ENCODE measurements at regions not wholly inside any gene's neighbourhood (a gene's known extent, or its start where the extent isn't known, plus 50 kb on each side); places are given as distances from the start of the nearest gene placed in this dataset.

DNA sequence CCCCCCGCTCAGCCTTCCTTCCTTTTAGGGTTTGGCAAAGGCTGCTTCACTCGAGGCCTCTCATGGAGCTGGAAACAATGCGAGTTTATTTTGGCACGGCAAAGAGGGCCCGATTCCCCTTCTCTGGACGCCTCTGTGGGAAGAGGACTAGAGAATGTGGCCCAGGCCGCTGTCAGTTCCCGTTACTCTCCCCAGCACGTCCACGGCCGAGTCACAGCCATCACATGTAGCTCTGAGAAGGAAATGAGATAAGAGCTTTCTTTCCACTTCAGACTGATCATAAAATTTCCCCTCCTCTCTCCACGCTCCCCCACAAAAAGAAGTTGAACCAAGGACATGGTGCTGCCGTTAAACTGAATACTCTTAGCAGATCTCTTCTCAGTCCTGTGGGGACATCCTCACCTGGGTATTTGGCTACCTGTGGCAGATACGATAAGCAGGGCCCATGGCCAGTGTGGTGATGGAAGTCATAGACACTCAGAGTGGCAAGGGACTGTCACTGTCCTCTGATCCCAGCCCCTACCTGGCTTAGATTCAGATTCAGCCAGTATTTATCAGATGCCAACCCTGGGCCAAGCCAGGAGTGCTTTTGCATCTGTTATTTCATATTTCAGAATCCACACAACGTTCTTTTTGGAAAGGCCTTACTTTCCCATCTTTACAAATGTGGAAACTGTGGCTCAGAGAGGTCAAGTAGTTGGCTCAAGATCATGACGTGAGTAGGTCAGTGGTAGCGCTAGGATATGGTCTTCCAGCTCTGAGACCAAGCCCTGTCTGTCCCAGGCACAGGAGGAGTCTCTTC, 101.2 kb downstream of the MCFD2 start:
- Histone ChIP-seq H3K9me3 (no peaks in the 10 kb centered on the region), H3K27ac (peak overlapping the region; percentile 79), H3K36me3 (no peaks in the 10 kb centered on the region), H3K4me1 (peaks cover 65% of the 10 kb centered on the region), H3K4me3 (no peak overlapping the region), H3K27me3 (no peaks in the 10 kb centered on the region)
- intact Hi-C loops (cut with DNase I), result loop anchor here (10.0 kb wide), 1 partner anchor 60 kb away; no protein-coding TSS in a partner anchor
- TF ChIP-seq, protein P1, sequence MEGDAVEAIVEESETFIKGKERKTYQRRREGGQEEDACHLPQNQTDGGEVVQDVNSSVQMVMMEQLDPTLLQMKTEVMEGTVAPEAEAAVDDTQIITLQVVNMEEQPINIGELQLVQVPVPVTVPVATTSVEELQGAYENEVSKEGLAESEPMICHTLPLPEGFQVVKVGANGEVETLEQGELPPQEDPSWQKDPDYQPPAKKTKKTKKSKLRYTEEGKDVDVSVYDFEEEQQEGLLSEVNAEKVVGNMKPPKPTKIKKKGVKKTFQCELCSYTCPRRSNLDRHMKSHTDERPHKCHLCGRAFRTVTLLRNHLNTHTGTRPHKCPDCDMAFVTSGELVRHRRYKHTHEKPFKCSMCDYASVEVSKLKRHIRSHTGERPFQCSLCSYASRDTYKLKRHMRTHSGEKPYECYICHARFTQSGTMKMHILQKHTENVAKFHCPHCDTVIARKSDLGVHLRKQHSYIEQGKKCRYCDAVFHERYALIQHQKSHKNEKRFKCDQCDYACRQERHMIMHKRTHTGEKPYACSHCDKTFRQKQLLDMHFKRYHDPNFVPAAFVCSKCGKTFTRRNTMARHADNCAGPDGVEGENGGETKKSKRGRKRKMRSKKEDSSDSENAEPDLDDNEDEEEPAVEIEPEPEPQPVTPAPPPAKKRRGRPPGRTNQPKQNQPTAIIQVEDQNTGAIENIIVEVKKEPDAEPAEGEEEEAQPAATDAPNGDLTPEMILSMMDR (IDR thresholded peaks at IDR 0.05), result no peak
- ATAC-seq, result peak; percentile 55
- no peak for DNase-seq

DNA sequence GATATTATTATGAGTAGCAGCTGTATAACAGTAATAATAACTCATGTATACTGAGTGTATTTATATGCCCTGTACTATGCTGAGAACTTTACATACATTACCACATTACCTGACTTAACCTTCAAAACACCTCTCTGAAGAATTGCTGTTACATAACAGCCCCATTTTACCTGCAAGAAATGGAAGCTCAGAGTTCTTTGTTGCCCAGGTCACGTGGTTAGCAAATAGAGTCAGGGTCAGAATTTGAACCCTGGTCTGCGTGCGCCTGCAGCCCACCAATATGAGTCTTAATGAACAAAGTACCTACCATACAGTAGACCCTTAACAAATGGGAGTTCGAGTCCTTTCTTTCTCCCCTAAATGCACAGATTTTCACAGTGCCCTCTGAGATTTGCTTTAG, 101.9 kb downstream of the MCFD2 start:
- no peak for DNase-seq
- Histone ChIP-seq H3K9me3 (no peaks in the 10 kb centered on the region), H3K27ac (peak overlapping the region; percentile 79), H3K4me3 (no peak overlapping the region), H3K36me3 (no peaks in the 10 kb centered on the region), H3K27me3 (no peaks in the 10 kb centered on the region), H3K4me1 (peaks cover 62% of the 10 kb centered on the region)
- TF ChIP-seq, protein P1 (IDR thresholded peaks at IDR 0.05), result no peak
- ATAC-seq, result no peak
- intact Hi-C loops (cut with DNase I), result loop anchor here (10.0 kb wide), 1 partner anchor 61 kb away; no protein-coding TSS in a partner anchor

DNA sequence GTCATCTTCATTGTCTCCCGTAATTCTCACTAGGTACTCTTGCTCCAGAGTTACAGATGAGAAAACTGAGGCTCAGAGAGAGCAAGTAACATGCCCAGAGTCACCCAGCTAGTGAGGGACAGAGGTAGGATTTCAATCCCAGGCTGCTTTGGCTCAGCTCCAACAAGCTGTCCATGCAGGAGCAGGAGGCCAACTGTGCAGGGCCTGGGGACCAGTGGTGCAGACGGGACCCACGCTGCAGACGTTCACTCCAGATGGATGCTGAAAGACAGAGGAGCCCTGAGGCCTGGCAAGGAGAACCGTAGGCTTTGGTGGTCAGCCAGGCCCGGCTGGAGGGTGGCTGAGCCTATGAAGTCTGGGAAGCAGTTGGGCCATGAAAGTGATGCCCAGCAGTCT, 102.6 kb downstream of the MCFD2 start:
- DNase-seq, result no peak
- no peaks in the 10 kb centered on the region for H3K36me3 ChIP-seq
- ATAC-seq, result peak; percentile 36
- peak overlapping the region; percentile 79 for H3K27ac ChIP-seq
- H3K9me3 ChIP-seq, result no peaks in the 10 kb centered on the region
- peaks cover 57% of the 10 kb centered on the region for H3K4me1 ChIP-seq
- H3K4me3 ChIP-seq, result no peak overlapping the region
- H3K27me3 ChIP-seq, result no peaks in the 10 kb centered on the region
- intact Hi-C loops (cut with DNase I), result loop anchor here (10.0 kb wide), 1 partner anchor 62 kb away; no protein-coding TSS in a partner anchor
- TF ChIP-seq, protein P1 (IDR thresholded peaks at IDR 0.05), result no peak
